ENCODE measurements at regions not wholly inside any gene's neighbourhood (a gene's known extent, or its start where the extent isn't known, plus 50 kb on each side); places are given as distances from the start of the nearest gene placed in this dataset.

DNA sequence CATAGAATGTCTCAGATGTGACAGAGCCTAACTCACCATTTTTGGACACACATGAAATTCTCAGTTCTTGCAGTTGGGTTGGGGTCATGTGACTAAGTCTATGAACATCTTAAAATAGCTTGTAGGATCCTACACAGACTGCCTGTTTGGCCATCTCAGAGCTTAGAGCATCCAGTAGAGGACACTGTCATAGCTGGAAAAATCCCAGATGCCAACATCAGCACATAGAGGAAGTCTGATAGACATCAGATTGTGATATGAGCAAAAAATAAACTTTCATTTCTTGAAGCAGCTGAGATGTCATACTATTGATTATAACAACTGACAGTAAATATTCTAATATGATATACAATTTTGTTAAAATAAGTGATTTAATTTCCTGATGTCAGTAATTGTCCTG is 207.1 kb downstream of the TRAM1L1 start:
- H3K4me1 Mint-ChIP-seq, result no peaks in the 10 kb centered on the region

More for the DNA sequence above, 207.1 kb downstream of the TRAM1L1 start:
- no peak overlapping the region for H3K4me2 ChIP-seq (ENCODE audit: insufficient read depth, insufficient read length, low read length)
- H3K27ac Mint-ChIP-seq, result no peak overlapping the region
- no peak overlapping the region for H3K4ac ChIP-seq (ENCODE audit: low read depth, low read length)
- H2BK12ac ChIP-seq (ENCODE audit: insufficient read length, low read depth, low read length), result no peak overlapping the region
- H3K79me2 ChIP-seq (ENCODE audit: insufficient read depth, low read length), result no peaks in the 10 kb centered on the region
- H2AK5ac ChIP-seq (ENCODE audit: insufficient read length, low read length), result no peak overlapping the region
- no peak overlapping the region for H3K23ac ChIP-seq (ENCODE audit: insufficient read length, low read depth, low read length)
- no peak overlapping the region for H3K27ac ChIP-seq (ENCODE audit: insufficient read length, low read depth, low read length)
- no peak overlapping the region for H3K18ac ChIP-seq (ENCODE audit: insufficient read length, low read depth, low read length)
- H3K9me3 ChIP-seq (ENCODE audit: control insufficient read depth, low read depth, low read length), result no peaks in the 10 kb centered on the region
- no peak overlapping the region for H3K9ac ChIP-seq (ENCODE audit: extremely low read depth, insufficient read length, low read length)
- H4K20me1 ChIP-seq (ENCODE audit: control insufficient read depth, insufficient read depth, insufficient read length), result no peaks in the 10 kb centered on the region
- no peak for DNase-seq
- no peaks in the 10 kb centered on the region for H3K23me2 ChIP-seq (ENCODE audit: insufficient read length, low read depth, low read length, poor library complexity, severe bottlenecking)
- no peak overlapping the region for H2BK20ac ChIP-seq (ENCODE audit: low read depth, low read length, poor library complexity, severe bottlenecking)
- H2BK120ac ChIP-seq (ENCODE audit: low read depth, low read length, poor library complexity, severe bottlenecking), result no peak overlapping the region
- no peak overlapping the region for H2AFZ ChIP-seq (ENCODE audit: low read length)
- H3K79me1 ChIP-seq (ENCODE audit: insufficient read depth, low read depth, low read length, poor library complexity, severe bottlenecking), result no peaks in the 10 kb centered on the region
- no peak overlapping the region for H4K5ac ChIP-seq (ENCODE audit: insufficient read length, low read depth, low read length)
- no peak overlapping the region for H3K4me3 Mint-ChIP-seq
- no peak overlapping the region for H4K91ac ChIP-seq (ENCODE audit: insufficient read length, low read depth, low read length)
- H3K27me3 ChIP-seq (ENCODE audit: insufficient read depth, low read length), result no peaks in the 10 kb centered on the region
- H3K27me3 Mint-ChIP-seq (ENCODE audit: low read depth), result no peaks in the 10 kb centered on the region
- H4K8ac ChIP-seq (replicated peaks; ENCODE audit: insufficient read length, low read depth, low read length), result no peak overlapping the region
- TF ChIP-seq, protein P1, sequence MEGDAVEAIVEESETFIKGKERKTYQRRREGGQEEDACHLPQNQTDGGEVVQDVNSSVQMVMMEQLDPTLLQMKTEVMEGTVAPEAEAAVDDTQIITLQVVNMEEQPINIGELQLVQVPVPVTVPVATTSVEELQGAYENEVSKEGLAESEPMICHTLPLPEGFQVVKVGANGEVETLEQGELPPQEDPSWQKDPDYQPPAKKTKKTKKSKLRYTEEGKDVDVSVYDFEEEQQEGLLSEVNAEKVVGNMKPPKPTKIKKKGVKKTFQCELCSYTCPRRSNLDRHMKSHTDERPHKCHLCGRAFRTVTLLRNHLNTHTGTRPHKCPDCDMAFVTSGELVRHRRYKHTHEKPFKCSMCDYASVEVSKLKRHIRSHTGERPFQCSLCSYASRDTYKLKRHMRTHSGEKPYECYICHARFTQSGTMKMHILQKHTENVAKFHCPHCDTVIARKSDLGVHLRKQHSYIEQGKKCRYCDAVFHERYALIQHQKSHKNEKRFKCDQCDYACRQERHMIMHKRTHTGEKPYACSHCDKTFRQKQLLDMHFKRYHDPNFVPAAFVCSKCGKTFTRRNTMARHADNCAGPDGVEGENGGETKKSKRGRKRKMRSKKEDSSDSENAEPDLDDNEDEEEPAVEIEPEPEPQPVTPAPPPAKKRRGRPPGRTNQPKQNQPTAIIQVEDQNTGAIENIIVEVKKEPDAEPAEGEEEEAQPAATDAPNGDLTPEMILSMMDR (conservative IDR thresholded peaks at IDR 0.05), result no peak
- no peak overlapping the region for H2BK15ac ChIP-seq (ENCODE audit: low read depth, low read length)
- no peak overlapping the region for H3T11ph ChIP-seq (ENCODE audit: low read length)
- no peak overlapping the region for H3K14ac ChIP-seq (ENCODE audit: insufficient read depth, low read length)
- H3K4me1 ChIP-seq (ENCODE audit: insufficient read depth, low read length), result no peaks in the 10 kb centered on the region
- H2BK5ac ChIP-seq (ENCODE audit: insufficient read length, low read length), result no peak overlapping the region
- no peaks in the 10 kb centered on the region for H3K9me3 Mint-ChIP-seq
- H3K36me3 Mint-ChIP-seq (ENCODE audit: insufficient read depth in 1 of 3, low read depth in 3 of 3), result no peaks in the 10 kb centered on the region
- H3K56ac ChIP-seq (ENCODE audit: insufficient read length, low read depth, low read length), result no peak overlapping the region
